Pancreas (tissue), 10 donors: ENCODE measurements at regions not wholly inside any gene's neighbourhood (a gene's known extent, or its start where the extent isn't known, plus 50 kb on each side); places are given as distances from the start of the nearest gene placed in this dataset.

Source experiments
- ATAC-seq, 4 donors: fragments of 200-7000 bp; cut with Tn5 transposase; one replicate each; pipeline versions ENCODE4 v1.8.0 to v1.9.1; 2020; ENCODE audit warnings: mild to moderate bottlenecking in 4 of 4, moderate library complexity in 4 of 4
- DNase-seq, 6 donors: peaks; one replicate each; pipeline ENCODE4 v3.0.0-alpha.2; 2020
- FAIRE-seq: peaks from 2 replicates; lab custom pipeline; 2012; peaks lifted over from hg19 to GRCh38; lab: Jason Lieb, UNC
- H3K27ac ChIP-seq, 4 donors: fragments of 200-600 bp; sonication (generic); 1 replicate in 3 of 4; 2 replicates in 1 of 4; pipeline versions ENCODE4 v1.5.0 to v1.8.0; 2020
- H3K27me3 ChIP-seq, 4 donors: fragments of 200-600 bp; one replicate each; pipeline ENCODE4 v1.8.0; 2021
- H3K36me3 ChIP-seq, 3 donors: fragments of 200-600 bp; sonication (generic) in 1 of 3; one replicate each; pipeline versions ENCODE4 v1.5.0 to v1.8.0; 2020 to 2021
- H3K4me1 ChIP-seq, 3 donors: fragments of 200-600 bp; one replicate each; pipeline ENCODE4 v1.8.0; 2021
- H3K4me3 ChIP-seq, 4 donors: fragments of 200-600 bp; sonication (generic) in 2 of 4; one replicate each; pipeline versions ENCODE4 v1.5.0 to v1.8.0; 2020 to 2021
- H3K9me3 ChIP-seq, 4 donors: fragments of 200-600 bp; one replicate each; pipeline ENCODE4 v1.8.0; 2021
- CTCF ChIP-seq, 4 donors: fragments of 200-600 bp; sonication (generic) in 3 of 4; IDR thresholded peaks; one replicate each; pipeline versions ENCODE4 v1.5.0 to v1.8.0; 2021; ENCODE audit warnings: antibody characterized with exemption in 4 of 4
- WGBS, 2 donors: extraction: QIAGEN DNeasy Blood & Tissue Kit; methylation state at CpG; one replicate each; pipeline ENCODE4 v1.1.7; 2013; 5-methylcytosine and 5-hydroxymethylcytosine counted together
- intact Hi-C, 3 donors: fragments of 100-400 bp; cut with DNase I; formaldehyde crosslinking; loops; one replicate each; pipeline versions ENCODE4 v1.11.1 to v1.14.2; 2022
- donor health status: healthy with polysubstance abuse.
- donor health status: DM: no; HTN: no; CAD: no; lungs with moderate emphysema.
- donor health status: DM: no; HTN: no; CAD: no.
- donor health status: control.
- donor health status: control.
- donor health status: Bipolar disorder and iron deficiency.
- donor health status: DM: yes; HTN: yes; CAD: no.
- donor health status: DM: no; HTN: no; CAD: no.
- donor health status: DM: no; HTN: no; CAD: no.
- donor health status: DM: yes; HTN: yes; CAD: no.

DNA sequence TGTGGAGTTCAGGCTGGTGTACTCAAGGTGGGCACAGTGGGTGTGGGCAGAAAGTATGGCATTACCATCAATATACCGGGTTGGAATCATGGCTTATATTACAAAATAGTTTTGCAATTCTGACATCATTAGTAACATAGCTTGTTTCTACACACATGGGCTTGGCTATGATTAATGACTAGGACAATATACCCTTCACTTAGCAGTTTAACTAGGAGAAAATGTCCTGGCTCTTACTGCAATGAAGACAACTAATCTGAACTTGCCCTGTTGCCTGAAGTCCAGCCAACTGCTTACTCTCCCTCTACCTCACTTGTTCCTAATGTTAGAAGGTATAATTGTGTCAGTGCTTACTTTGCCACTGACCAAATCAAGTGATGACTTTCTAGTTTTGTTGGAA is 612.5 kb downstream of the EFNA5 start:
- FAIRE-seq (no peak), ATAC-seq (no peak), DNase-seq (no peak)
- intact Hi-C loops: no loop called here
- WGBS, 2 donors: 88 to 94% methylated on average over 1 of the region's 1 CpG
- H3K4me1 ChIP-seq: no peaks in the 10 kb centered on the region
- no peak overlapping the region for H3K27ac ChIP-seq
- no peaks in the 10 kb centered on the region for H3K9me3 ChIP-seq
- no peak for TF ChIP-seq CTCF (IDR thresholded peaks at IDR 0.05)
- no peaks in the 10 kb centered on the region for H3K27me3 ChIP-seq
- H3K4me3 ChIP-seq: no peak overlapping the region
- no peaks in the 10 kb centered on the region for H3K36me3 ChIP-seq

DNA sequence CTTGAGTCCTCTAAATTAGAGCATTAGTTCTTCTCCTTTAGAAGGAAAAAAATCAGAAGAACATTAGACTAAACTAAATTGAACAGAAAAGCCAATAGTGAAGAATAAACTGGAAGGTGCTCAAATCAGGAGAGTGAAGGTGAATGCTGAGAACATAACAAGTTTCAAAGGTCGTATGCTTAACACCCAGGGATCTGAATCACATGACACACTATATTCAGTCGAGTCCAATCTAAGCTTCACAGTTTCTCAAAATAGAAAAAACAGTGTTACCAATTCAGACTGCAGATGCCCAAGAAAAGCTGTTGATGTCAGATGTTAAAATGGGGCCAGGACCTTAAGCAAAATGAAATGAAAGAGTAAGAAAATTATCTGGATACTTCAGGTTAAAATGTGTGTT is 614.5 kb downstream of the EFNA5 start:
- Histone ChIP-seq H3K27ac (no peak overlapping the region), H3K27me3 (no peaks in the 10 kb centered on the region), H3K4me3 (no peak overlapping the region), H3K4me1 (no peaks in the 10 kb centered on the region), H3K9me3 (no peaks in the 10 kb centered on the region), H3K36me3 (no peaks in the 10 kb centered on the region)
- peak in 3 of 4 donors; percentile 46 to 70 (median 61) for ATAC-seq
- intact Hi-C loops: no loop called here
- no peak for FAIRE-seq
- DNase-seq: no peak
- no peak for TF ChIP-seq CTCF (IDR thresholded peaks at IDR 0.05)
- 14 to 16% methylated on average over 2 of the region's 2 CpGs for WGBS, 2 donors

DNA sequence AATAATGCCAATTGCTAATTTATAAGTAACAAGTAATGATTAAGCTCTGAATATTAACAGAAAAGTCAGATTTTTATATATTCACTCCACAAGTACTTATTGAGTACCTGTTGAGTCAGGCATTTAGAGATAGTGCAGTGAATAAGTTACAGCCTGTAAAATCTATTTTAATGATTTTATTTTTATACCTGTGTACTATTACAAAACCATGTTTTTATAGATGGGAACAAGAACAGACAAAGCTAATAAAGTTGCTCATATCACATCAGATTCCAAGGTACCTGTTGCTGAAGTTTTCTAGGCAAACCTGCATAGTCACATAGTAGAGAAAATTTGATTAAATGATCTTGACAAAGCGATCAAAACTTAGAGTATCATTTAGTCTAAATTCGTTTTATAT is 623.7 kb downstream of the EFNA5 start:
- no peak overlapping the region for H3K4me3 ChIP-seq
- 61 to 68% methylated on average over 2 of the region's 2 CpGs for WGBS, 2 donors
- H3K27me3 ChIP-seq: no peaks in the 10 kb centered on the region
- FAIRE-seq: no peak
- TF ChIP-seq CTCF (IDR thresholded peaks at IDR 0.05): no peak
- ATAC-seq: no peak
- no peaks in the 10 kb centered on the region for H3K36me3 ChIP-seq
- intact Hi-C loops: no loop called here
- H3K9me3 ChIP-seq: no peaks in the 10 kb centered on the region
- no peak for DNase-seq
- H3K4me1 ChIP-seq: no peaks in the 10 kb centered on the region
- no peak overlapping the region for H3K27ac ChIP-seq

DNA sequence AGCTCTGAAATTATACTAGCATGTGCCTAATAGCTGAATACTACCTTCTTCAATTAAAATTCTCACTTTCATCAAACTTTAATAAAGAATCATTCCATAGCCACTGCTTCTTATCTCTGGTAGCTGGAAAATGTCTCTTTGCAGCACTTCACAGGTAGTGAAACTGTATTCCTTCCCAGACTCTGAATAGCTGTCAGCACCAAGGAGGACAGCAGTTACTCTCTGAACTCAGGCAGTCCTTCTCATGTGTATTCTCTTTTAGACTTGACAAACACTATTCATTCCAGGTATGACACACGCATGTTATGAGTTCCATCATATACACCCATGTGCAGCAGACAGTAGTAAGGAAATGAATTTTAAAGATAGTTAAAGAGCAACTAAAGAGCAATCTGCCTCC is 627.1 kb downstream of the EFNA5 start:
- no peaks in the 10 kb centered on the region for H3K9me3 ChIP-seq
- ATAC-seq (no peak), DNase-seq (no peak), FAIRE-seq (no peak)
- no peaks in the 10 kb centered on the region for H3K36me3 ChIP-seq
- intact Hi-C loops: no loop called here
- no peak for TF ChIP-seq CTCF (IDR thresholded peaks at IDR 0.05)
- no peaks in the 10 kb centered on the region for H3K4me1 ChIP-seq
- H3K4me3 ChIP-seq: no peak overlapping the region
- no peaks in the 10 kb centered on the region for H3K27me3 ChIP-seq
- H3K27ac ChIP-seq: no peak overlapping the region
- WGBS, 2 donors: 93 to 95% methylated on average over 1 of the region's 1 CpG

DNA sequence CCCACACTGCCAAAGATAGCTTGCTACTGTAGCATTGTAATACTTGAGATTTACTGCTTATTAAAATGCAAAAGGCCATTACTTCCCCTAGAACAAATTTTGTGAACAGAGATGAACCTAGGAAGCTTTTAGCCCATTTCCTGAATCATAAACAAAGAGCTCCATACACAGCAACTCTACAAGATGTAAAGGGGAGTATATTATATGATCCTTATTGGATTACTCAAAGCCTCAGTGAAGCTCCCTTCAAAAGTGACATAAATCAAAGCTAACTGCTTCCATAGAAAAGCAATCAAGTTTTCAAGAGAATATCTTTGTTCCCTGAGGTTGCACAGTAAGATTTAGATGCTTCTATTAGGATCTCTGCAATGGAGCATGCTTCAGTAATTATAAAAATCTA is 629.8 kb downstream of the EFNA5 start:
- Histone ChIP-seq H3K4me1 (no peaks in the 10 kb centered on the region), H3K36me3 (no peaks in the 10 kb centered on the region), H3K27me3 (no peaks in the 10 kb centered on the region), H3K4me3 (no peak overlapping the region), H3K9me3 (no peaks in the 10 kb centered on the region), H3K27ac (no peak overlapping the region)
- no peak for TF ChIP-seq CTCF (IDR thresholded peaks at IDR 0.05)
- ATAC-seq: no peak
- no peak for DNase-seq
- intact Hi-C loops: no loop called here
- FAIRE-seq: no peak
